Ascending aorta (tissue), 2 donors: ENCODE measurements at regions not wholly inside any gene's neighbourhood (a gene's known extent, or its start where the extent isn't known, plus 50 kb on each side); places are given as distances from the start of the nearest gene placed in this dataset.

Experiments
- DNase-seq, 2 donors: peaks; one replicate each; pipeline ENCODE4 v3.0.0-alpha.2; 2019; ENCODE audit warnings: low spot score in 2 of 2
- H3K27ac ChIP-seq, 2 donors: fragments of 200-600 bp; sonication (generic); one replicate each; pipeline ENCODE4 v1.5.1; 2016 to 2017; ENCODE audit warnings: mild to moderate bottlenecking in 1 of 2
- H3K27me3 ChIP-seq: fragments of 200-600 bp; sonication (generic); one replicate; pipeline ENCODE4 v1.5.1; 2017
- H3K36me3 ChIP-seq, 2 donors: fragments of 200-600 bp; sonication (generic); one replicate each; pipeline ENCODE4 v1.5.1; 2016
- H3K4me1 ChIP-seq, 2 donors: fragments of 200-600 bp; sonication (generic); one replicate each; pipeline ENCODE4 v1.5.1; 2016 to 2017; ENCODE audit warnings: mild to moderate bottlenecking in 1 of 2
- H3K4me3 ChIP-seq, 2 donors: fragments of 200-600 bp; sonication (generic); one replicate each; pipeline ENCODE4 v1.5.1; 2016 to 2017; ENCODE audit warnings: mild to moderate bottlenecking in 1 of 2
- H3K9me3 ChIP-seq, 2 donors: fragments of 200-600 bp; sonication (generic); one replicate each; pipeline ENCODE4 v1.5.1; 2016
- intact Hi-C: fragments of 100-400 bp; cut with DNase I; formaldehyde crosslinking; loops from one replicate; pipeline ENCODE4 v1.15.1; 2023
- TF ChIP-seq, protein P1 (sequence below), 3 experiments: fragments of 200-600 bp in 2 of 3; fragments of 450-650 bp in 1 of 3; sonication (generic) in 2 of 3; IDR thresholded peaks; one replicate each; pipeline ENCODE4 v1.5.1; 2016 to 2019; ENCODE audit warnings: antibody characterized with exemption in 3 of 3, mild to moderate bottlenecking in 1 of 3, moderate library complexity in 1 of 3

- H3K27ac ChIP-seq = no peak overlapping the region
- TF ChIP-seq, protein P1, sequence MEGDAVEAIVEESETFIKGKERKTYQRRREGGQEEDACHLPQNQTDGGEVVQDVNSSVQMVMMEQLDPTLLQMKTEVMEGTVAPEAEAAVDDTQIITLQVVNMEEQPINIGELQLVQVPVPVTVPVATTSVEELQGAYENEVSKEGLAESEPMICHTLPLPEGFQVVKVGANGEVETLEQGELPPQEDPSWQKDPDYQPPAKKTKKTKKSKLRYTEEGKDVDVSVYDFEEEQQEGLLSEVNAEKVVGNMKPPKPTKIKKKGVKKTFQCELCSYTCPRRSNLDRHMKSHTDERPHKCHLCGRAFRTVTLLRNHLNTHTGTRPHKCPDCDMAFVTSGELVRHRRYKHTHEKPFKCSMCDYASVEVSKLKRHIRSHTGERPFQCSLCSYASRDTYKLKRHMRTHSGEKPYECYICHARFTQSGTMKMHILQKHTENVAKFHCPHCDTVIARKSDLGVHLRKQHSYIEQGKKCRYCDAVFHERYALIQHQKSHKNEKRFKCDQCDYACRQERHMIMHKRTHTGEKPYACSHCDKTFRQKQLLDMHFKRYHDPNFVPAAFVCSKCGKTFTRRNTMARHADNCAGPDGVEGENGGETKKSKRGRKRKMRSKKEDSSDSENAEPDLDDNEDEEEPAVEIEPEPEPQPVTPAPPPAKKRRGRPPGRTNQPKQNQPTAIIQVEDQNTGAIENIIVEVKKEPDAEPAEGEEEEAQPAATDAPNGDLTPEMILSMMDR (IDR thresholded peaks at IDR 0.05) = no peak
- no peak overlapping the region for H3K4me3 ChIP-seq
- H3K27me3 ChIP-seq = no peaks in the 10 kb centered on the region
- DNase-seq = no peak
- no peaks in the 10 kb centered on the region for H3K9me3 ChIP-seq
- no peaks in the 10 kb centered on the region for H3K36me3 ChIP-seq
- no peaks in the 10 kb centered on the region for H3K4me1 ChIP-seq
- intact Hi-C loops = no loop called here
These were observed 333.2 kb upstream of the UBE2E3 start for GRCh38 chr2:180647221-180647620.

DNA sequence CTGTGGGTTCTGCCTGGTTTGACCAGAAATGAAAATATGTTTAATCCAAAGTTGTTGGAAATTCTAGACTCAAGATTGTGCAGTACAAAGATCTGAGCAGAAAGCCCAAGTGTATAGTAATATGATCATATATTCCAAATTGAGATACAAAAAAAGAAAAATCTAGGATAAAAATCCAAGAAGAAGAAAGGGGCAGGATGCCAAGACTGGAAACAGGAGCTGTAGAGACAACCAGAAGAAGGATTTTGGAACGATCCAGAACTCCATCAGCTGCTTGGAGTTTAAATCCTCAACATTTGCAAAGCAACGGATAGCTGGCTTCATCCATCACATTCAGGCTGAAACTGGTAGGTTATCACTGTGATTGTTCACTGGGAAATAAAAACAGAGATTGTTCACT lies 333.6 kb upstream of the UBE2E3 start:
- intact Hi-C loops = no loop called here
- Histone ChIP-seq H3K4me3 (no peak overlapping the region), H3K27ac (no peak overlapping the region), H3K9me3 (no peaks in the 10 kb centered on the region), H3K4me1 (no peaks in the 10 kb centered on the region), H3K27me3 (no peaks in the 10 kb centered on the region), H3K36me3 (no peaks in the 10 kb centered on the region)
- DNase-seq = no peak
- TF ChIP-seq, protein P1 (IDR thresholded peaks at IDR 0.05) = no peak

- Histone ChIP-seq H3K4me1 (no peaks in the 10 kb centered on the region), H3K9me3 (no peaks in the 10 kb centered on the region), H3K27ac (no peak overlapping the region), H3K4me3 (no peak overlapping the region), H3K36me3 (no peaks in the 10 kb centered on the region), H3K27me3 (no peaks in the 10 kb centered on the region)
- TF ChIP-seq, protein P1 (IDR thresholded peaks at IDR 0.05) = no peak
- intact Hi-C loops = no loop called here
- DNase-seq = no peak
These were observed 335.7 kb upstream of the UBE2E3 start for GRCh38 chr2:180644709-180645108.

GRCh38 chr2:180630756-180631155 lies 349.6 kb upstream of the UBE2E3 start:
- TF ChIP-seq, protein P1 (IDR thresholded peaks at IDR 0.05) = no peak
- Histone ChIP-seq H3K27me3 (no peaks in the 10 kb centered on the region), H3K27ac (no peak overlapping the region), H3K4me3 (no peak overlapping the region), H3K36me3 (no peaks in the 10 kb centered on the region), H3K4me1 (no peaks in the 10 kb centered on the region), H3K9me3 (no peaks in the 10 kb centered on the region)
- no peak for DNase-seq
- intact Hi-C loops = no loop called here

- Histone ChIP-seq H3K27ac (no peak overlapping the region), H3K9me3 (no peaks in the 10 kb centered on the region), H3K4me3 (no peak overlapping the region), H3K36me3 (no peaks in the 10 kb centered on the region), H3K27me3 (no peaks in the 10 kb centered on the region), H3K4me1 (no peaks in the 10 kb centered on the region)
- DNase-seq = no peak
- intact Hi-C loops = no loop called here
- TF ChIP-seq, protein P1 (IDR thresholded peaks at IDR 0.05) = no peak
These were observed 355.2 kb upstream of the UBE2E3 start for GRCh38 chr2:180625006-180625844.
